ENCODE measurements at regions not wholly inside any gene's neighbourhood (a gene's known extent, or its start where the extent isn't known, plus 50 kb on each side); places are given as distances from the start of the nearest gene placed in this dataset.

DNA sequence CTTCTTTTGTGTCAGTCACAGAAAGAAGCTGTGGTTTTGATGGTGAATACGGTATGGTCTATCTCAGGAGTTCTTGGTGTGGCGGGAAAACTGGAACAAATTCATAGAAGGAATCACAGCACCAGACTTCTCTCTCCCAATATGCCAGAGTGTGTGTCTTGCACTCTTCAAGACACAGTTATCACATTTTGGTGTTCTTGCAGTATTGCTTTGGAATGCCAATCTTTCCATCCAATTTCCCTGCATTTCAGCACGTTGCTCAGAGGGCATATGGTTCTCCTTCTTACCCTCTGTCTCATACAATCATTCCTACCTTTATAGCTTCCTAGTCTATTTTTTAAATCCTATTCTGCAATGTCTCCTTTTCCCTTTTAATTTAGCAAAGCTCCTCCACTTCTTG is 216.3 kb downstream of the TMEM182 start:
- no peaks in the 10 kb centered on the region for H3K36me3 ChIP-seq (ENCODE audit: insufficient read depth, low read length, poor library complexity, severe bottlenecking)
- CTCF ChIA-PET = no interaction called here
- no peak for TF ChIP-seq CTCF (conservative IDR thresholded peaks at IDR 0.05; ENCODE audit: low read depth, low read length)
- no peak for TF ChIP-seq EZH2 (IDR thresholded peaks at IDR 0.05; ENCODE audit: borderline replicate concordance, low read depth, low read length, poor library complexity, severe bottlenecking)
- no peaks in the 10 kb centered on the region for H3K9me3 ChIP-seq (ENCODE audit: low read depth, low read length, poor library complexity, severe bottlenecking)
- DNase-seq (ENCODE audit: low spot score) = no peak
- no peaks in the 10 kb centered on the region for H3K4me1 ChIP-seq (ENCODE audit: insufficient read depth, low read length, poor library complexity, severe bottlenecking)
- BruUV-seq (replicated peaks) = no TSS peak
- POLR2A ChIA-PET (ENCODE audit: low non-redundant PET) = no interaction called here
- no peaks in the 10 kb centered on the region for H3K27me3 ChIP-seq (replicated peaks; ENCODE audit: insufficient read depth, low read depth, low read length, poor library complexity)
- intact Hi-C loops (cut with micrococcal nuclease; ENCODE audit: unreplicated experiment) = no loop called here
- no peak overlapping the region for H3K4me3 ChIP-seq (ENCODE audit: low read depth, low read length, poor library complexity, severe bottlenecking)
- no peak overlapping the region for H3K27ac ChIP-seq (ENCODE audit: low read depth, low read length, poor library complexity, severe bottlenecking)

DNA sequence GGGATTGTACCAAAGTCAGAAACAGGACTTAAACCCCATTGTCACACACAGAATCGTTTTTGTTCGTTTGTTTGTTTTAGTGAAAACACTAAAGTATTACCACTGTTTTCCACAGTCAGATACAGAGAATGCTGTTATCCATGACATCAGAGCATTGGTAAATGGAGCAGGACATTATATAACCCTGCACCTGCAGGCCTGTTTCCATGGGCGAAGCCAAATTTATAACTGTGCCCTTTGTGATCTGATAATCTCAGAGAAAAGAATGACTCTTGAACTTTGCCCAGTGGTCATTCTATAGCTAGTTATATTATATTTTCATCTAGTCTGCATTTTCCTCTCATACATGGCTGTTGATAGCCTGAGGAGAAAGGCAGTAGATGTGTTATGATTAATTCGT is 217.6 kb downstream of the TMEM182 start:
- Histone ChIP-seq H3K9me3 (ENCODE audit: low read depth, low read length, poor library complexity, severe bottlenecking) (no peaks in the 10 kb centered on the region), H3K4me1 (ENCODE audit: insufficient read depth, low read length, poor library complexity, severe bottlenecking) (no peaks in the 10 kb centered on the region), H3K36me3 (ENCODE audit: insufficient read depth, low read length, poor library complexity, severe bottlenecking) (no peaks in the 10 kb centered on the region), H3K27me3 (replicated peaks; ENCODE audit: insufficient read depth, low read depth, low read length, poor library complexity) (no peaks in the 10 kb centered on the region), H3K4me3 (ENCODE audit: low read depth, low read length, poor library complexity, severe bottlenecking) (no peak overlapping the region), H3K27ac (ENCODE audit: low read depth, low read length, poor library complexity, severe bottlenecking) (no peak overlapping the region)
- BruUV-seq (replicated peaks) = no TSS peak
- CTCF ChIA-PET = no interaction called here
- intact Hi-C loops (cut with micrococcal nuclease; ENCODE audit: unreplicated experiment) = no loop called here
- DNase-seq (ENCODE audit: low spot score) = no peak
- TF ChIP-seq EZH2 (IDR thresholded peaks at IDR 0.05; ENCODE audit: borderline replicate concordance, low read depth, low read length, poor library complexity, severe bottlenecking) (no peak), CTCF (conservative IDR thresholded peaks at IDR 0.05; ENCODE audit: low read depth, low read length) (no peak)
- POLR2A ChIA-PET (ENCODE audit: low non-redundant PET) = no interaction called here

GRCh38 chr2:102983786-102984185 is 222.0 kb downstream of the TMEM182 start:
- H3K27me3 ChIP-seq (replicated peaks; ENCODE audit: insufficient read depth, low read depth, low read length, poor library complexity) = no peaks in the 10 kb centered on the region
- H3K4me1 ChIP-seq (ENCODE audit: insufficient read depth, low read length, poor library complexity, severe bottlenecking) = no peaks in the 10 kb centered on the region
- no peak for DNase-seq (ENCODE audit: low spot score)
- H3K27ac ChIP-seq (ENCODE audit: low read depth, low read length, poor library complexity, severe bottlenecking) = no peak overlapping the region
- TF ChIP-seq CTCF (conservative IDR thresholded peaks at IDR 0.05; ENCODE audit: low read depth, low read length) = no peak
- TF ChIP-seq EZH2 (IDR thresholded peaks at IDR 0.05; ENCODE audit: borderline replicate concordance, low read depth, low read length, poor library complexity, severe bottlenecking) = no peak
- no peak overlapping the region for H3K4me3 ChIP-seq (ENCODE audit: low read depth, low read length, poor library complexity, severe bottlenecking)
- ChIA-PET POLR2A (ENCODE audit: low non-redundant PET) (no interaction called here), CTCF (no interaction called here)
- H3K9me3 ChIP-seq (ENCODE audit: low read depth, low read length, poor library complexity, severe bottlenecking) = no peaks in the 10 kb centered on the region
- no peaks in the 10 kb centered on the region for H3K36me3 ChIP-seq (ENCODE audit: insufficient read depth, low read length, poor library complexity, severe bottlenecking)
- intact Hi-C loops (cut with micrococcal nuclease; ENCODE audit: unreplicated experiment) = no loop called here
- no TSS peak for BruUV-seq (replicated peaks)
